GM18858 (cell line): ENCODE measurements at regions not wholly inside any gene's neighbourhood (a gene's known extent, or its start where the extent isn't known, plus 50 kb on each side); places are given as distances from the start of the nearest gene placed in this dataset.

ENCODE experiments used
- ATAC-seq: cut with Tn5 transposase; IDR thresholded peaks from one replicate; pipeline ENCODE4 v1.9.1; 2021; ENCODE audit not compliant: unreplicated experiment

DNA sequence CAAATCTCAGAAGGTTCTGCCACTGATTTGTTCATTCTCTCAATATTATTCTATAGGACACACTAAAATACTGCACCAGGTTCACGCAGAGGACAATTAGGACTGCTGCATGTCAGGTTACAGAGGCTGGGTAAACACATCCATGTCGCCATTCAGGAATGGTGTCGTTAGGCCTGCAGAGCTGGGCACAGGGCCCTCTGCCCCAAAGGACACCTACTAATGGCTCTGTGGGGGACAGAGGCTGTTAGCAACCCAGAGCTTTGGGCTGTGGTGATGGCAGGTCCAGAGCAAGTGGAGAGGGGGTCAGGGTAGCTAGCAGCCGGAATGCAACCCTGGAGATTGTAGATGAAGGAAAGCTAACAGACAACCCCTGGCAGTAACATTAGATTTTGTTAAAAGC is 115.9 kb downstream of the TTC32 start:
- no peak for ATAC-seq

DNA sequence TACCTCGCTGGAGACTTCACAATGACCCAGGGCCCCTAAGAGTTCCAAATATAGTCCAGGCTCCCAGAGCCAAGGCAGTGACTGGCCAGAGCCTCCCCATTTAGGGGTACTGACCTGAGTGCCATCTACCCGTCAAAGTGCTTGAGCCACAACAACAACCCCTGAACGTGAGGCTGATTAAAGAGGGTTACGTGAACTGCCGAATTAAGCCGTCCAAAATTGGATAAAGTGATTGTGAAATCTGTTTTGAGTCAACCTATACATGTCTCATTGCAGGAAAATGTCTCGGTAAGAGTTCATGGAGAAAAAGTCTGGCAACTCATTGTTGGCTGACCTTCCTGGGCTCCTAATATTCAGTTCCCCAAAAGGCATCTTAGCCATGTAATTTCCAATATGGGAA is 116.3 kb downstream of the TTC32 start:
- ATAC-seq: no peak

DNA sequence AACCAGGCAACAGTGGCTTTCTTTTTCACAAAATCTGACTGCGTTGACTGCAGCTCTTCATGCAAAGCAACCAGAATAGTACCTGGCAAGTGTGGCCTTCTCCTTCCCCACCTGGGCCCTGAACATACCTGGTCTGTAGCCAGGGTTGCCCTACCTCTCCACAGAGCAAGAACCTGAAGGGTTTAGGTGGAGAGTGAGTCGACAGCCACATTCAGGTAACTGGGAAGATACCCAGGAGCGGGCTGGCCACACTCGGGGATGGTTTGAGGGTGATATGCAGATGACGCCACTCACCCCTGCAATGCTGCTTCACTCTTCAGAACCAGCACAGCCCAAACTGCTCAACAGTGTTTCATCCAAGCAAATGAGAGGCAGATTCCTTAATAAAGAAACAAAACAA is 117.3 kb downstream of the TTC32 start:
- ATAC-seq: no peak

DNA sequence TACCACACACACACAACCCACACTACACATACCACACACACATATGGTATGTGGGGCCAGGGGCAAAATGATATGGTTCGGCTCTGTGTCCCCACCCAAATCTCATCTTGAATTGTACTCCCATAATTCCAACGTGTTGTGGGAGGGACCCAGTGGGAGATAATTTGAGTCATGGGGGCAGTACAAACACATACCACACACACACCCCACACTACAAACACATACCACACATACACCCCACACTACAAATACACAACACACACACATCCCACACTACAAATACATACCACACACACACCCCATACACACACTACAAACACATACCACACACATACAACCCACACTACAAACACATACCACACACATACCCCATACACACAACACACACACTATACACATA is 117.8 kb downstream of the TTC32 start:
- ATAC-seq: no peak

DNA sequence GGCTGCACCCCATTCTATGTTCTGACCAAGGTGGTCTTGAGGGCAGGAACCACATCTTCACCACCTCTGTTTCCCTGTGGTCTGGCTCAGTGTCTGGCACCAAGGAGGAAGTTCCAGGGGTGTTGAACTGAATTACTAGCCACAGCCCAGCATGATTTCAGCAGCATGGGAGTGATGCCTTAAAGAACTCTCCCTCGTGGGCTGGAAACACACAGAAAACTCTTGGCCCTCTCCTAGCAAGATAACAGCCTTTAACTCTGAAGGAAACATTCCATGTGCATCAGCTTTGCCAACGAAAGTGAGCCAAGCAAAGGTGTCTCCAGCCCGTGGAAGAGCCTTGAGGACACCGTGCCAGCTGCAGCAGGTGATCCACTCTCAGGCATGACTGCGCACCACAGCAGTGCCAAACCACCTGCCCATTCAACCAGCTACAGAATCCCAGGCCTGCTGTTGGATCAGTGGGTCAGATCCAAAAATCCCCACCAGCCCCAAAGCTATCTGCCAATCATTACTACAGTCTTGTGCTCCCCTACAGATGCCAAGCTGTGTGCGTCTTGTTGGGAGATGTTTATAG is 124.8 kb downstream of the TTC32 start:
- ATAC-seq: no peak

DNA sequence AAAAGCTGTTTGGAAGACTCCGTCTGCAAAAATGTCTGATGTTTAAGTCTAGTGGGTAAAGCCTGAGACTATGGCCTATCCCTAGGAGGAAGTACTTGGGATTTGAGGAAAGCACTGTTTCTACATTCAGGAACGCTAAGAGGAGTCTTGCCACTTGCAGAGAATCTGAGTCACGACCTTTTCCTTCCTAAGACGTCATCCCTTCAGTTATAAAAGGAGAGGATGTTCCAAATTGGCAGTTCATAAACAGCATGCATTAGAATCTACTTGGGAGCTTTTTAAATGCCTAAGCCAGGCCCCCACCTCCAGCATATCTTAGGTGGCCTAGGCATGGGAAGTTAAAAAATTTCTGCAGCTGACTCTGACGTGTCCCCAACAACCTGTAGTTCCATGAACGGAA is 125.9 kb downstream of the TTC32 start:
- ATAC-seq: no peak

DNA sequence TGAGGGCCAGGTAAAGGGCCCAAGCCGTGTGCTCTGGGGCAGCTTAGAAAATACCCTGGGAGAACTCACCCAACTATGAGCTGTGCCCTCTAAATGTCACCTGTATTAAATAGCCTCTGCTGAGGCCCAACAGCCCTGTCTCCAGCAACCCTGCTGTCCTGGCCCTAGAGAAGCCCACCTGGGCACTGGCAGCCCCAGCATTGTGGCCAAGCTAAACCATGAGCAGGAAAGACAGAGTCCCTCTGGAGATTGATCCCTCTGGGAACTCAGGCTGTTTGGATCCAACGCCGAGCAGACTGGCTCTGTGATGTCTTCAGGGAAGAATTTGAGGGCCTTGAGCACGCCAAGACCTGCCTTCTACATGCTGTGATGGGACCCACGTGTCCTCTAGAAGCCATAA is 126.5 kb downstream of the TTC32 start:
- ATAC-seq: no peak

DNA sequence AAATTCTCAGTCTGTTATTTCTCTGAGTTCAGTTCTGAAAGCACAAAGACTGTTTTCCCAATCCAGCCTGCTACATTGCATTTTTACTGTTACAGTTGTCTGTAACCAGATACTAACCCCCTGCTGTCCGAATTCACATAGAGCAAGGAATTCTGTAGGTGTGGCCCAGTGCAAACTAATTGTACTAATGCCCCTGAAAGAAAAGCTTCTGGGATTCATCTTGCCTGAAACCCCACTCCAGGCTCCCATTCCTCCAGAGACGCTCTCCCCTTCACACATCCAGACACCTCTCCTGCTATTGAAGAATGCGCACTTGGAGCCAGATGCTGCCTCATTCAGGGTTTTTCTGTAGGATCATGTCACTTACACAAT is 127.0 kb downstream of the TTC32 start:
- ATAC-seq: no peak

DNA sequence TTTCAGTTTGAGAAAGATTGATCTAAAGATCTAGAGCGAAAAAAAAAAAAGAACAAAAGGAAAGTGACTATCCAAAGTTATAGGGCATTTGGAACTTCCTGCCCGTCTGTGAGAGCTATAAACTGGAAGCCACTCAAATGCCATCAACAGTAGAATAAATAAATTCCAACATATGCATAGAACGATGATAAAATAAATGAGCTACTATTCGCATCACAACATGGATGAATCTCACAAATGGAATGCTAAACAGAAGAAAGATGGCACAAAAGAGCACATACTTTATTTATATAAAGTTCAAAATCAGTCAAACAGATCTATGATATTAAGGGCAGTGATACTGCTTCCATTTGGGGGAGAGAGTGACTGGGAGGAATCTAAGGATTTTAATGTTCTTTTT is 128.8 kb downstream of the TTC32 start:
- no peak for ATAC-seq

DNA sequence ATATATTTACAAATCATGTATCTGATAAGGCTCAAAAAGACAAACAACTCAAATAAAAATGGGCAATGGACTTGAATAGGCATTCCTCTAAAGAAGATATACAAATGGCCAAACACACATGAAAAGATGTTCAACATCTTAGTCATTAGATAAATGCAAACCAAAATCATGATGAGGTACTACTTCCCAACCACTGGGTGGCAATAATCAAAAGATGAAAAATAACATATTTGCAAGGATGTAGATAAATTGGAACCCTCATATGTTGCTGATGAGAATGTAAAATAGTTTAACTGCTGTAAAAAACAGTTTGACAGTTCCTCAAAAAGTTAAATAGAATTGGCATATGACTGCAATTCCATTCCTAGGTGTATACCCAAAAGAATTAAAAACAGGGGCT is 132.3 kb downstream of the TTC32 start:
- no peak for ATAC-seq

DNA sequence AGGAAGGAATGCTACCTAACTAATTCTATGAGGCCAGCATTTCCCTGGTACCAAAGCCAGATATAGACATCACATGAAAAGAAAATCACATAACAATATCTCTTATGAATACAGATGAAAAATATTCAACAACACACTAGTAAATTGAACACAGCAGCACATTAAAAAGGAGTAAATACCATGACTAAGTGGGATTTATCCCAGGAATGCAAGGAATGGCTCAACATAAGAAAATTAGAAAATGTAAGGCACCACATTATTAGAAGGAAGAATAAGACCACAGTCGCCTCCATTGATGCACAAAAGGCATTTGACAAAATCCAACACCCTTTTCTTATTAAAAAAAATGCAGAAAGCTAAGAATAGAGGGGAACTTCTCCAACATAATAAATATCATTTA is 133.9 kb downstream of the TTC32 start:
- no peak for ATAC-seq

DNA sequence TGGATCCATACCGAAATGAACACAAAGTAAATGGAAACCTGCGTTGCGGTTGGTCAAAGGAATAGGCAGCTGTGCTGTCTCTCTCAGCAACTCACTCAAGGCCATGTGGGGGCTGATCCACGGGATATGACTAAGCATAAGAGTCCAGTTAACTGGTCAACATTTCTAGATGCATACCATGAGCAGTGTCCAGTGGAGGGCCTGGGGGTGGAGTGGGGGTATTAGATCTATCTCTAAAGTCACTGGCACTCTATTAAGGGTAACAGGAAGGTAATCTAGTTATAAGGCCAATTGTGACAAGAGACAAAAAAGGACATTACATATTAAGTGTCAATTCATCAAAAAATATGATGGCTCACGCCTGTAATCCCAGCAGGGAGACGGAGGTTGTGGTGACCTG is 136.8 kb downstream of the TTC32 start:
- no peak for ATAC-seq

DNA sequence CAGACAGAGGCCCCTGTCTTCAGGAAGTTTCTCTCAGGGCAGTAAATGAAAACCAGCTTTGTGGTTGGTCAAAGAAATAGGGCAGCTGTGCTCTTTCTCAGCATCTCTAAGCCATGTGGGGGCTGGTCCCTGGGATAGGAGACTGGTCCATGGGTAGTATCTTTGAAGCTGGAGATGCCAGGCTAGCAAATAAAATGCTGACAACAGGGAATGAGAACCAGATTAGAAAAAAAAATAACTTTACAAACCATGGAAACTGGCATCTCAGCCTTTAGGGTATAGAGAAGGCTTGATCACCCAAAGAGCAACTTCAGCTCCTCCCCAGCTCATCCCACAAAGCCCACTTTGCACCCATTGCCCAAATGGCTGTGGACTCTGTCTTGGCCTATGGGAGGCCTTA is 138.1 kb downstream of the TTC32 start:
- no peak for ATAC-seq

DNA sequence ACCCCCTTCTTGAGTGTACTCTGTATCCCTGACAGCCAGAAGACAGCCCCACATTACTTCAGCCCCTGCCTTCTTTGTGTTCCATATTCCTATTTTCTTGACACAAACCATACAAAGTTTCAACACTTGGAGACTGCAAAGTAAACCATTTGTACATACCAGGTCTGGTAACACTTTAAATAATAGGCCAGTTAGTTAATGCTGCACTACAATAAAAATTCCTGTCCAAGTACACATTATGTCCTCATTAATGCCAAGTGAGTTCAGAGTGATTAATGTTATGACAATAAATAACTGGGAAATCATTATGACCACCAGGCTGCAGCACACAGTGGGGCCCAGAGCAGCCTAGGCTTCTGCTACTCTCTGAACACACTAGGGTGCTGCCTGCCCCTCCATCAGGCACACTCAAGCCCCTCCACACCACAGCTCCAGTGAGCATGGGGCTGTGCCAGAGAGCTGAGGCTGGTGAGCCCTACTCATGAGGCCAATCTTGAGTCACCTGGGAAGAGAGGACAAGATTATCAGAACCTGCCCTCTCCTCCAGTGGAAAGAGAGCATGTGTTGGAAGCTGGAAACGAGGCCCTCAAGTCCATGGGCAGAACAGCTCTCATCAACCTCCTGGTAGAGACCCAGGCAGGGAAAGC is 138.7 kb downstream of the TTC32 start:
- no peak for ATAC-seq

DNA sequence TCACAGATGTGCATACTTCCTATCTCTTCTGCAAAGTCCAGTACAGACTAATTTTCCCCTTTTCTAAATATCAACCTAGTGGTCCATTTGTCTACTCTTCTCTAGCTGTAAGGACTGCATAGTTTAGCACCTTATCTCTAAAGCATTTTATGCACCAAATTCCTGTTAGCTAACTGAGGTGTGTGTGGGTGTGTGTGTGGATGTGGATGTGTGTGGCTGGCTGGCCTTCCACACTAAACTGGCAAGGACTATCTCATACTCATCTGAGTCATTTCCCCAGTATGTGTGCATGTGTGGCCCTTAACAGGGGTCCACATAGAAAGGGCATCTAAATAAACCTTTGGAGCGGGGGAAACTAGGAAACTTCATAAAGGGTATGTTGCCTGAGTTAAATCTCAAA is 139.6 kb downstream of the TTC32 start:
- ATAC-seq: no peak

DNA sequence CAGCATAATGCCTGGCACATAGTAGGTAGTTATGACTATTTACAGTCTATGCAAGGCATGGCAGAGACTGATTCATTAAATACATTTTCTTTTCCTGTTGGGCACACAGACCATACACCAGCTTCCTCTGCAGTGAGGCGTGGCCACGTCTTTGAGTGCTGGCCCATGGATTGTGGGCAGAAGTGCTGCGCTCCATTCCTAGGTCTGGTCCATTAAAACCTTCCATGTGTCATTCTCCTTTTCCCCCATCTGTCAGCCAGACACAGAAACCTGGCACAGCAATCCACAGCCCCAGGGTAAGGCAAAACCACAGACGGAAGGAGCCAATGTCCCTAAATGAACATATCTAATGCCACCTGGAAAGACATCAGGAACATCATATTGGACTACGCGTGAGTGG is 141.9 kb downstream of the TTC32 start:
- ATAC-seq: no peak

DNA sequence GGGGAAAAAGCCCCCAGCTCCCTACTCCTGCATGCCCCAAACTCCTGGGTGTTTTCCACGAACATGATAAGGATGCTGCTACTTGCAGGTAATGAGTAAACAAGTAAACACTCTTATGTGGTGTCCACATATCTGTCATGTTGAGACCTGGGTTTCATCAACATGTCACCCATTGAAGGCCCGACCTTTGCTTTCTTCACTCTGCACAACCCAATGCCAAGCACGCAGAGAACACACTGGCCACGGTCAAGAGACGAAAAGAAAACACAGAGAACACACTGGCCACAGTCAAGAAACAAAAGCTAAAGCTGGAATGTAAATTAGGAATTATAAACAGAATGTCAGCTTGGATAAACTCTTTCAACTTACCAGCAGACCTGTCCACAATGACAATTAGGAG is 143.1 kb downstream of the TTC32 start:
- ATAC-seq: no peak

DNA sequence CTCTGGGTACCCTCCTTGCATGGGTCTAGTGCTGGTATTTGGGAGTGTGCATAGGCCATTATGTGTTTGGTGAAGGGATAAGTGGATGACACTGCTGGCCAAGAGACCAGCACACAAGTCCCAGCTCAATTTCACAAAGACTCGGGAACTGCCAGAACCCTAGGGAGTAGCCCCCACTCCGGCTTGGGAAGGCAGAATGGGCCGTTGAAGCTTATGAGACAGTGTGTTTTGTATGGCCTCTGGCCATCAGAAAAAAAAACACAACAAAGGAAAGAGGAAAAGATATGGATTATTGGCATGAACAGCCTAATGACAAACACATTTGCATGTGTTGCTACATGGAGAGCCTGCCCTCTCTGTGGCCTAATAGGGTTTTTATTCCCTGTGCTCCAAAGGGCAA is 144.2 kb downstream of the TTC32 start:
- ATAC-seq: no peak

DNA sequence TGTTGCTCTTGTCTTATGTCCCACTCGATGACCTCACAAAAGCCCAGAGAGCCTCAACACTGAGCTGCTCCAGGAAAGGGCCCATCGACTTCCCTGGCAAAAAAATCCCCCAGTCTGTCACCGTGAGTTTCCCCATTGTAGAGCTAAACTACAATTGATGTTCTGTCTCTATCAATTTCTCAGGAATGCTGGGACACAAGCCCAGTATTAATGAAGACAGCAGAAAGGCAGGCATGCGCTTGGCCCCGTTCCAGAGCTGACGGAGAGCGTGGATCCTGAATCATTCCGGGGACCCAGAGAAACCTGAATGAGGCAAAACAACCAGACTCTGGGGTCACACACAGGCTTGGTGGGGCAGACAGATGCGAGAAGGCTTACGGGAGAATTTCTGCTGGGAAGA is 146.9 kb downstream of the TTC32 start:
- ATAC-seq: no peak

DNA sequence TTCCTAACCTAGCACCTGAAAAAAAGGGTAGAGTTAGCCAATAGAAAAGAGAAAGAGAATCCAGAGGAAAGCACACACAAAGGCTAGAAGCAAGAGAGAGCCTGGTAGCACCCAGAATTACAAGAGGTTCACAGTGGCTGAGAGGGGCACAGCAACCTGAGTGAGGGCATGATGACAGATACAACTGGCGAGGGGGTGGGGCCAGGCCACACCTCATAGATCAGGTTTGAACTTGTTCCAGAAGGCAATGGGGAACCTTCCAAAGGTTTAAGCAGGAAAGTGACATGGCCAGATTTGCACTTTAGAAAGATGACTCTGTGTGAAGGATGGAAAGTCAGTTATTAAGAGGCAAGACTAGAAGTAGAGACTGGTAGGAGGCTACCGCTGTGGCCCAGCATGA is 148.0 kb downstream of the TTC32 start:
- ATAC-seq: no peak

DNA sequence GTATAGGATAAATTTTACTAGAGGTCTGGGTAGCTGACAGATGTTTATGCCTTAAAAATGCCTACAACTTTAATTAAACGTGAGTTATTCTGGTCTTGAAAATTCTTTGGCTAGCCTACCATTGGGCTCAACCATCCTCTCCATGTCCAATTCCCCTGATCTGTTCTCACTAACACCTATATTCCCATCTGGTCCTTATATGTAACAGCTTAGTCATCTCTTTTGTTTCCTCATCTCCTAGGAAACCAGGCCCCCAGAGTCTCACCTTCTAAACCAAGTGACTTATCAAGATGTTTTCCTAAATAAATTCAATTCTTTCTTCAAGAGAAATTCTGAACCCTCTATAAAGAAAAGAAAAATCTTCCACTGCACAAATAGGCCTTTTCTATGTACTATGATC is 148.5 kb downstream of the TTC32 start:
- ATAC-seq: no peak

DNA sequence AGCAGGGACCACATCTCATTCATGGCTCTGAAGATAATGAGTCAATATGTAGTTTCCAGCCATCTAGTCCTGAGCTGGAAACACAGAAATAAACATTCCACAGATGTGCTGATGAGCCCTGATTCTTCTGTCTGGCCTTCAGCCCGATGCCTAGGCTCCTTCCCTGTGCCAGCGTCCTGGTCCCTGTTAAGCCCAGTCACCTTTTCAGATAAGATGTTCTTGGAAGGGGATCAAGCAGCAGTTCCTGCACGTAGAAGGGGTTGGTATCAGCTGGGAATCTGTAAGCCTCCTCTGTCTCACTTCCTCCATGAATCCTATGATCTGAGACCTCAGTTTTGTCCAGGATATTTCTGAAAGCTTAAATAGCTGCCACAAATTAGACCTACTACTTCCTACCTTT is 149.3 kb downstream of the TTC32 start:
- ATAC-seq: no peak

DNA sequence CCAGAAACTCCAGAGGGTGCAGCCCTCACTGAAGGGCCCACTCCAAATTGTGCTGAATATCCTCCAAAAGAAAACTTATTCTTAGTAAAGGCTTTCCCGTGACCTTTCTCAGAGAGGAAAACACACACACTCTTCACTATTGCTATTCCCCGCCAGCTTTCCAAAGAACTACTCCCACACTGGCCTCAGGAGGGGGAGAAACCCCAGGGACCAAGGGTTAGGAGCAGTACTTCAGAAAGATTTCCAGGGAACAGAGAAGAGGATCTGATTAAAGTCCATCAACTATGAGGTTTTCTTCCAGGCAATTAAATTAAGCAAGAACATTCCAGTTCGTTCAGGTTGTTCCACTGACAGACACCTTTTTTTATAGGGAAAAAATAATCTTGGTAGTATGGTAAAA is 150.2 kb downstream of the TTC32 start:
- no peak for ATAC-seq
